Spleen (tissue), 7 donors: ENCODE measurements at regions not wholly inside any gene's neighbourhood (a gene's known extent, or its start where the extent isn't known, plus 50 kb on each side); places are given as distances from the start of the nearest gene placed in this dataset.

Experiments
- CTCF ChIP-seq, 11 experiments: fragments of 200-600 bp in 7 of 11; fragments of 450-650 bp in 4 of 11; sonication (generic) in 4 of 11; IDR thresholded peaks in 8 of 11; conservative IDR thresholded peaks in 3 of 11; 1 replicate in 7 of 11; 2 replicates in 4 of 11; pipeline versions ENCODE4 v1.4.0 to v1.8.0; 2016 to 2021; ENCODE audit warnings: antibody characterized with exemption in 11 of 11, inconsistent platforms in 4 of 11, mild to moderate bottlenecking in 1 of 11
- POLR2A ChIP-seq, 3 donors: fragments of 450-650 bp; IDR thresholded peaks; one replicate each; pipeline ENCODE4 v1.5.1; 2017; ENCODE audit warnings: antibody characterized with exemption in 3 of 3, mild to moderate bottlenecking in 1 of 3
- donor health status: DM: no; HTN: no; CAD: no; lungs with moderate emphysema.
- donor health status: DM: no; HTN: no; CAD: no.
- donor health status: DM: no; HTN: no; CAD: no.

GRCh38 chr4:72670521-72670920 lies 101.5 kb upstream of the ADAMTS3 start:
- TF ChIP-seq CTCF (IDR thresholded peaks at IDR 0.05 in 8 of 11, conservative IDR thresholded peaks at IDR 0.05 in 3 of 11) (no peak), POLR2A (IDR thresholded peaks at IDR 0.05) (no peak)
